Ovary (tissue), 3 donors: ENCODE measurements at regions not wholly inside any gene's neighbourhood (a gene's known extent, or its start where the extent isn't known, plus 50 kb on each side); places are given as distances from the start of the nearest gene placed in this dataset.

Experiments
- EP300 ChIP-seq: sonication (generic); formaldehyde crosslinking; IDR thresholded peaks from one replicate; pipeline ENCODE4 v1.6.1; 2017; ENCODE audit warnings: antibody characterized with exemption
- POLR2A ChIP-seq: fragments of 450-650 bp; IDR thresholded peaks from one replicate; pipeline ENCODE4 v1.6.1; 2017; ENCODE audit warnings: antibody characterized with exemption, mild to moderate bottlenecking, moderate library complexity
- TF ChIP-seq, protein P1 (sequence below), 3 donors: fragments of 450-650 bp in 2 of 3; fragments of 200-600 bp in 1 of 3; IDR thresholded peaks; one replicate each; pipeline versions ENCODE4 v1.5.1 to v1.8.0; 2016 to 2022; ENCODE audit warnings: antibody characterized with exemption in 3 of 3, mild to moderate bottlenecking in 1 of 3
- donor health status: DM: no; HTN: no; CAD: no.

GRCh38 chr15:29883126-29883525 lies 60.9 kb upstream of the TJP1 start:
- no peak for TF ChIP-seq EP300
- TF ChIP-seq, protein P1, sequence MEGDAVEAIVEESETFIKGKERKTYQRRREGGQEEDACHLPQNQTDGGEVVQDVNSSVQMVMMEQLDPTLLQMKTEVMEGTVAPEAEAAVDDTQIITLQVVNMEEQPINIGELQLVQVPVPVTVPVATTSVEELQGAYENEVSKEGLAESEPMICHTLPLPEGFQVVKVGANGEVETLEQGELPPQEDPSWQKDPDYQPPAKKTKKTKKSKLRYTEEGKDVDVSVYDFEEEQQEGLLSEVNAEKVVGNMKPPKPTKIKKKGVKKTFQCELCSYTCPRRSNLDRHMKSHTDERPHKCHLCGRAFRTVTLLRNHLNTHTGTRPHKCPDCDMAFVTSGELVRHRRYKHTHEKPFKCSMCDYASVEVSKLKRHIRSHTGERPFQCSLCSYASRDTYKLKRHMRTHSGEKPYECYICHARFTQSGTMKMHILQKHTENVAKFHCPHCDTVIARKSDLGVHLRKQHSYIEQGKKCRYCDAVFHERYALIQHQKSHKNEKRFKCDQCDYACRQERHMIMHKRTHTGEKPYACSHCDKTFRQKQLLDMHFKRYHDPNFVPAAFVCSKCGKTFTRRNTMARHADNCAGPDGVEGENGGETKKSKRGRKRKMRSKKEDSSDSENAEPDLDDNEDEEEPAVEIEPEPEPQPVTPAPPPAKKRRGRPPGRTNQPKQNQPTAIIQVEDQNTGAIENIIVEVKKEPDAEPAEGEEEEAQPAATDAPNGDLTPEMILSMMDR (IDR thresholded peaks at IDR 0.05) = no peak
- no peak for TF ChIP-seq POLR2A
